ENCODE measurements at regions not wholly inside any gene's neighbourhood (a gene's known extent, or its start where the extent isn't known, plus 50 kb on each side); places are given as distances from the start of the nearest gene placed in this dataset.

DNA sequence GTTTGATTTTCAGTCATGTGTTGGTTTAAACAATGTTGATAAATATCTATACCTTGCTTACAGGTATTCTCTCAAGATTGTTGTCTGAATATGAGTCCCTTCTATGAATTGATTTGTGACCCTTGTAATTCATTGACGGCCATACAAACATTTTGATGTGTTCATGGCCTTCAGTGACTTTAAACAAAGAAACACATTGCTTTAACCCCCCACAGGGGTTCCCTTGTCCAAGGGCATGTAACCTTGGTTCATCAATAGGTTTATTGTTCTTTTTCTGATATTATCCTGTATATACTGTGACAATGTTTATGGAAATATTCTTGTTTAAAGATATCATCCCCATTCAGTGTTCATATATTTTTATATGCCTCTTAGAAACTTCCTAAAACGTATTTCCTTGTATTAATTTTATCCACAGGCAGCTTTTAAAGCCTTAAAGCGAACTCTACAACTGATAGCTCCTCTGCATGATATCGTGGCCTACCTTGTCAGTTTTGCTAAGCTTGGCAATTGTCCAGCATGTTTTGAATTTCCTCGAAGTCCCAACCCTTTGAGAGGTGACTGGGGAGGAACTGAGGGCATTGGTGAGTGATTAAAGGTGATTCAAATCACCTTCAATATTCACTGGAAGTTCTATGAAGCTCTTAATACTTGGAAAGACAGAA is 87.0 kb downstream of the CD164 start:
- no peak for DNase-seq (ENCODE audit: low read depth in 2 of 2)

DNA sequence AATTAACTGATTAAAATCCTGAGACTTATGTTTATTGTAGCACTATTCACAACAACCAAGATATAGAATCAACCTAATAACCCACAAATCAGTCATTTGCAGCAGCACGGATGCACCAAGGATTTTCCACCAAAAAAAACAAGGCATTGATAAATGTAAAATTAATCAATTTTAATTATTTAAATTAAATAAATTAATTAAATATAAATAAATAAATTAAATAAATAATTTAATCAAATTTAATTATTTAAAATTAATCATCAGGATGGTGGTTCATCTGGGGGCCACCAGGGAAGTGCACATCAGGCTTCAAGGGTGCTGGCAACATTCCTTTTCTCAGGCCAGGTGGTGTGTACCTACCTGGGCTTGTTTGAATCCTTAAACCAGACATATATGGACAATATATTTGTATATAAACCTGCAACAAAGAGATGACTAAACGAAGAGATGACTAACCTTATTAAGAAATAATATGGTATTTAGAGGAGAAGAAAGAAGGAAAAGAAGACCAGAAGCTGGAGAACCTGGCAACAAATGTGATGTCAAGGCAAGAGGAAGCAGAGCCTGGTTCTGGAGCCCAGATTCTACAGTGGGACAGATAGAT is 89.2 kb downstream of the CD164 start:
- DNase-seq (ENCODE audit: low read depth in 2 of 2) = no peak

DNA sequence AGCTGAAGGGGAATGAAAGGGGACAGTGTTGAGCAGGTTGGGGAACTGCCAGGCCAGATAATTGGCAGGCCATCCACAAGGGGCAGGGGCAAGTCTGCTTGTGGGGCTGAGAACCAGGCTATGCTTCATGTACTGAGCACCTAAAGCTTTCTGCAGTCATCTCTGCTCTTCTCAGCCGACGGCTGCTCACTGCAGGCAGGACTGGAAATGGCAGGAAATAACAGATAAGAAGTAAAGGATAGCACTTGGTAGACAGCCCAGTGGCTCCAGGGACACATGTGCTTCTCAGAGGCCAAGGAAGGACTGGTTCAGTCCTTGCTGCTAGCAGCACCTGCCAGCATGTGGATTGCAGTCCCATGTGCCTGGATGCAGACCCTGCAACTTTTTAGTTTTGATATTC is 89.8 kb downstream of the CD164 start:
- DNase-seq (ENCODE audit: low read depth in 2 of 2) = no peak

DNA sequence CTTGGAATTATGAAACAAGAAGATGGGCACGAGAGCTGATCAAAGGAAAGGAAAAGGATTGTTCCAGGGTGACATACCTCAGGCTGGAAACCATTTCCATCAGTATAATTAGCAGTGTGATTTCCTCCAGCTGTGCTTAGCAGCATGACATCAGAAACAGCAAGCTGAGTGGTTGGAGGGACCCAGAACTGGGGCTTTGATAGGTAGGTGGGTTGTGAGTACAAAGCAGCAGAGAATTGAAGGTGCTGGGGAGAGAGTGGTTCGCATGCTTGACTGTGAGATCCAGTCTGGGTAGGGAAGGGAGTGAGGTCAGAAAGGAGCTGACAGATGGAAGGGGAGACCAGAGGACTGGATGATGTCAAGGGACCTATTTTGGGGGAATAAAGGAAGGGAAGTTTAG is 90.4 kb downstream of the CD164 start:
- no peak for DNase-seq (ENCODE audit: low read depth in 2 of 2)

DNA sequence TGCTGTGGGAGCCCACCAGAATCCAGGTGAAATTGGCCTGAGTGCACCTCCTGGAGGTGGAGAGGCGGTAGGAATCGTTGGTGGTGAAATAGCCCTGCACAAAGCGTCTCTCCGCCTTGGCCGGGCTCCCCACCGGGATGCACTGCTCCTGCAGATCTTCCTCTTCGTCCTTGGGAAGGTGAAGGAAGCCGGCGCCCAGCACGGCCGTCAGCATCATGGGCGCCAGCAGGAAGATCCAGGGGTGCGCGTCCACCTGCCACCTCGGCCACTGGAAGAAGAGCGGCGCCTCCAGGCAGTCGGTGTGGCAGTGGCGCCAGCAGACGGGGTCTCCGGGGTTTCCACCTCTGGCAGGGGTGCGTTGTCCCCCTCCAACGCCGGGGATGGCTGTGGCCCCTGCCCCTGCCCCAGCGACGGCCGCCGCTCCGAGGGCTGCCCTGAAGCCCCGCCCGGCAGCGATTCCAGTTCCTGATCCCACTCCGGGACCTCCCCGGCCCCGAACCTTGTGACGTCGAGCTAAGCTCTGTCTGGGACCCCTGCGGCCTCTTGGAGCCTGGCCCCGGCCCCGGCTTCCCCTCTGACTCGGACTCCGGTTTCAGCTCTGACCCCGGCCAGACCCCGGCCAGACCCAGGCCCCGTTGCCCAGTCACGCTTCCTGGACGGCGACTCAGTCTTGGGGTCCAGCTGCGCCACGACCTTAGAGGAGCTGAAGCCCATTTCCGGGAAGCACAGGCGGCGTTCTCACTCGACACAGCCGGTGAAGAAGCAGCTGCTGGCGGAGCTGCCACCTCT is 91.9 kb downstream of the CD164 start:
- DNase-seq (ENCODE audit: low read depth in 2 of 2) = no peak

DNA sequence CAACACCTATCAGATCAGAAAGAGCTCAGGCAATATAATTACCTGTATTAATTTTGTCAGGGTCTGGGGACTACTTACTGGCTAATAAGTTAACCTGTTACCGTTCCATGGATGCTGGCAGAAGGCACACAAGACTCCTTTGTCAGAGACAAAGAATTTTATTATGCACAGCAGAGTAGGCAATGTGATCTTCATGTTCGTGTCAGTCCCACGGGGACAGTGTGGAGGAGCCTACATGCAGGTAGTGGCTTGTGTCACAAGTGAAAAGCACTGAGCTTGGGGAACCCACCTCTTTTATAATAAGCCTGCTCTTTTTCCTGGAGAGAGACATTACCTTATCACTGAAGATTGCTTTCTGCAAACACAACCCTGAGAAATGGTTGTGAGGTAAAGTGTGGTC is 96.9 kb downstream of the CD164 start:
- no peak for DNase-seq (ENCODE audit: low read depth in 2 of 2)

DNA sequence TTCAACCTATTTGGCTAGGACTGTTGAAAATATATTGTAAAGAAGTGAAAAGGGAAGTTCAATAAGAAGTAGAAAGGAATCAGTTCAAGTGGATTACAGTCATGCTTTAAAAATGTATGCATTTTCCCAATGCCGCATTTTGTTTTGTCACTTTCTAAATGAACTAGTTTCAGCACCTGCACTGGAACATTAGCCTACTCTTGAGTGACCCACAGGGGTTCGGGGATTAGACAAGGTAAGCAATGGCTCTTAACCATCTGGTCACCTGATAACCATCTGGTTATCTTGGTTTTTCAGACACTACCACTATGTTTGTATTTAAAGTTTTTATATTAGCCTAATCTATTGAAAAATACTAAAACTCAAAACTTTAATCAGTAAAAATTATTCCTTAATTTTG is 97.6 kb downstream of the CD164 start:
- no peak for DNase-seq (ENCODE audit: low read depth in 2 of 2)

DNA sequence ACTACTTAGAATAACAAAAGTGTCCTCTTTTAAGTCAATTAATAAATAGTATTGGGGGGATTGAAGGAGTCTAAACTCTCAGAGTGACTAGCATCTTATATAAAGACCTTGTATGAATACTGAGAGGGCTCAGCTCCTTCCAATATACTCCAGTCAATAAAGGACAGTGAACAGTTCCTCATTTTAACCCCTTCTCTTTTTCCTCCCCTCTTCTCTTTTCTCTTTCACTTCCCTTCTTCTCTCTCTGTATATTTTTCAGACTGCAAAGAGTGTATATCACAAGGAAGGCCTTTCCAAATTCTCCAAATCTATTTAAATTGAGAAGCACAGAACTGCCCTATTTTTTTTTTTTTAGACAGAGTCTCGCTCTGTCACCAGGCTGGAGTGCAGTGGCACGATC is 99.5 kb downstream of the CD164 start:
- DNase-seq (ENCODE audit: low read depth in 2 of 2) = no peak

DNA sequence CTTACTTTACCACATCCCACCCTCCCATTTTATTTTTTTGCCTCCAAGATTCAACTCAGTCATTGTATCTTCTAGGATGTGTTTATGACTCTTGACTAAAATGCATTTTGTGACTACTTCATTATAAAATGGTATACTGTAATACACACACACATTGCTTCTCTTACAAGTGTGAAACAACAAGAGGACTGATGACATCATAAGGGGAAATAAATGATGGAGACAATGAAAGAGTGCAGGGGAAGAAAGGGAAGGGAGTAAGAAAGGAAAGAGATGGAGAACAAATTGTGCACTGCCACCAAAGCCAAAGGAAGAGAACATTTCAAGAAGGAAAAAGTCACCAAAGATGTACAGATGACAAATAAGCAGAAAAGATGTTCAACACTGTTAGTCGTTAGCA is 102.6 kb downstream of the CD164 start:
- DNase-seq (ENCODE audit: low read depth in 2 of 2) = no peak

DNA sequence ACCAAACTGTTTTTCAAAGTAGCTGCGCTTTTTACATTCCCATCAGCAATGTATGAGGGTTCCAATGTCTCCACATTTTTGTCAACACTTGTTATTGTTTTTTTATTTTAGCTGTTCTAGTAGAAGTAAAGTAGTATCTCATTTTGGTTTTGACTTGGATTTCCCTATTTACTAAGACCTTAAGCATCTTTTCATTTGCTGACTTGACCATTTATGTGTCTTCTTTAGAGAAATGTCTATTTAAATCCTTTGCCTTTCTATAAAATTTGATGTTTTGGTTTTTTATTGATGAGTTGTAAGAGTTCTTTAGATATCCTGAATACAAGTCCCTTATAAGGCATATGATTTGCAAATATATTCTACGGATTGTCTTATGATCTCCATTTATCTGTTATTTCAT is 110.6 kb downstream of the CD164 start:
- no peak for DNase-seq (ENCODE audit: low read depth in 2 of 2)

DNA sequence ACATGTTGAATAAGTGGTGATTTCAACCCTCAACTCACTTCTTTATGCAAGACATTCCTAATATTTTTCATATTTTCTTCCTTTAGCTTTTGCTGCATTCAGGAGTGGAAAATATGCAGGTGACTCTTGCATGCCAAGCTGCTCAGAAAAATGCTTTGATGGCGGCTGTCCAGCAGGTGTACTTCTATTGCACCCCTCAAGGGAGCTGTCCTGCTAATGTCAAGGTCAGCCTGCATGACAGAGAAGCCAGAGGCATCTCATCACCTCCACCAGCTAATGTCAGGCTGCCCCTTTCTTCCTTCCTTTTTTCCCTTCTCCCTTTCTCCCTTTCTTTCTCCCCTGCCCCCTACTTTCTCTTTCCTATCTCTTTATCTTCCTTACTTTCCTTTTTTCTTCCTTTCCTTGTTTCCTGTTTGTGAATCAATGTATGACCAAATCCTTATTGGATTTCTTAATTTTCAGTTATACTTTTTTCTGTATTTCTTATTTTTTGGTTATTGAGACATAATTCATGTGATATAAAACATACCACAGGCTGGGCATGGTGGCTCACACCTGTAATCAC is 112.2 kb downstream of the CD164 start:
- DNase-seq (ENCODE audit: low read depth in 2 of 2) = no peak

DNA sequence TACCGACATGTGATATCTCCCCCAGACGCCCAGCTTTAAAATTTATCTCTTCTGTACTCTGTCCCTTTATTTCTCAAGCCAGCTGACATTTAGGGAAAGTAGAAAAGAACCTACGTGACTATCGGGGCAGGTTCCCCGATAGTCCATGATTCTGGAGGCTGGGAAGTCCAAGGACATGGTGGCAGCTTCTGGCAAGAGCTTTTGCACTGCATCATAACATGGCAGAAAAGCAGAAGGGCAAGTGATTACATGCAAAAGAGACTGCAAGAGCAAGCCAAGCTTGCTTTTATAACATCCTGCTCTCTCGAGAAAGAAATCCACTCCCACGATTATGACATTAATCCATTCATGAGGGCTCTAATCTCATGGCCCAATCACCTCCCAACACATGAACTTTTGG is 113.2 kb downstream of the CD164 start:
- no peak for DNase-seq (ENCODE audit: low read depth in 2 of 2)

DNA sequence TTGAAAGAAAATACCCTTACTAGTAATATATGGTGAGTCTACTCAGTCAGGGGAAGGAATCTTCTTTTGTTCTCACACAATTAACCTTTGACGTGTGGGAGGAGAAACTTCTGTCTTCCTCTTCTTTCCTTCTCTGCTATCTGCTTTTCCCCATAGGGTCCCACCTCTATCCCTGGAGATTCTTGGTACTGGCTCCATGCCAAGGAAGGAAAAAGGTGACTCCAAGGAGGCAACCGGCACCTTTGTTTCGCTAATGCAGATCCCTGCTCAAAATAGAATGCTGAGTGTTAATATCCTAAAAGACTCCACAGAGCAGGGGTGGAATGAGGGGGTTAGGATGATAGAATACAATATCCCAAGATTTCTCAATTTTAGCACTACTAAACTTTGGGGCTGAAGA is 116.7 kb downstream of the CD164 start:
- DNase-seq (ENCODE audit: low read depth in 2 of 2) = no peak

DNA sequence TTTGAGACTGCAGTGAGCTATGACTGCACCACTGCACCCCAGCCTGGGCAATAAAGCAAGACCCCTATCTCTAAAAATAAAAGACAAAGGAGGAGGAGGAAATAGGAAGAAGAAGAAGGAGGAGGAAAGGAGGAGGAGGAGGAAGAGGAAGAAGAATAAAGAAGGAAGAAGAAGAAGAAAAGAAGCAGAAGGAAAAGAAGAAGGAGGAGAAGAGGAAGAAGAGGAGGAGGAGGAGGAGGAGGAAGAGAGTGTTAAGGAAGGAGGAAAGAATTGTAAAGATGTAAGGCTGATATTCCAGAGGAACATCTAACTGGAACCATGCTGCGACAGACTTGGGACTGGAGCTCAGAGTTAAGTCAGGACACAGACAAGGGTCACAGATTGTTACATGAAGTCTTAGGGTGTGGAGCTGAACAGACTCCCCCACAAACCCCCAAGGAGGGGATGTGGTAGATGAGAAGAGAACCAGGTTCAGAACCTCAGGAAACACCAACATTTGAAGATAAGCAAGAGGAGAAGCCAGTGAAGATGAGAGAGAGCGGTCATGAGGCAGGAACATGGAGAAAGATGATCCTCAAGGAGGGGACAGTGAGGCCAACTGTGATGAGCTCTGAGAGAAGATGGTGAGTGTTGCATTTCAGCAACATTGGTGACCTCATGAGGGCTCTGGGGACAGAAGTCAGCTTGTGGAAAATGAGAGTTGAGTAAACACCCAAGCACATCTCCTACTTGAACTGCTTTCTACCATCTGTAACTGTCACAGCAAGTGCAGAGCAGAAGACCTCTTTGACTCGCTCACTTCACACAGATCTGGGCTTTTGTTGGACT is 118.2 kb downstream of the CD164 start:
- no peak for DNase-seq (ENCODE audit: low read depth in 2 of 2)

DNA sequence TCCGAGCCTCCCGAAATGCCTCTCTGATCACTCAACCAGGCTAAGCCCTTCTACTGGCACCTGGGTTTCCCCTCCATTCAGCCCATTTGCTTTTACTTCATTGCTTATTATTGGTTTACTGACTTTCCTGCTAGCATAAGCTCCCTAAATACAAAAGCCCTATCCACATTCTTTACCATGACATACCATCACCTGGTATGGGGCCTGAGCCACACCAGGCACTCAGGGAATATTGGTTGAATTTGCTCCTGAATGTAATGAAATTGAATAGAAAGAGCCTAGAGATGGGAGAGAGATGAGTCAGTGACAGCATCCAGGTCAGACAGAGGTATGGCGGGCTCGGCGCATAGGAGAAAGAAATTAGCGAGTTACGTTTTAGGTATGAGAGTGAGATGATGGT is 120.0 kb downstream of the CD164 start:
- DNase-seq (ENCODE audit: low read depth in 2 of 2) = no peak

DNA sequence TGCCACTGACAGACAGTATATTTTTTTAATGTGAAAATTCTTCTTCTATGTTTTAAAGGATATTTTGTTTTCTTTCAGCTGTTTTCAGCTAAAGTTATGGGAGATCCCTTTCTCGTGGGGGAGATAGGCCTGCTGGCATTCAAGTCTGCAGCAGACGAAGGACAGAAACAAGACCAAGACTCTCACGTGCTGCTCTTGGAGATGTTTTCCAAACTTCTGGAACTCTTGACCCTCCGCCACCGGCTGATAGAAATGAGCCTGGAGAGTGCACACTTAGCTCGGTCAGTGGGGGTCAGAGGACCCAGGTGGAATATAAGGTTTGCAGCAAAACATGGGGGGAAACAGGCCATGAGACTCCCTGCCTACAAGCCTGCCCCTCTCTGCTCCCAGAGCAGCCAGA is 120.5 kb downstream of the CD164 start:
- no peak for DNase-seq (ENCODE audit: low read depth in 2 of 2)

DNA sequence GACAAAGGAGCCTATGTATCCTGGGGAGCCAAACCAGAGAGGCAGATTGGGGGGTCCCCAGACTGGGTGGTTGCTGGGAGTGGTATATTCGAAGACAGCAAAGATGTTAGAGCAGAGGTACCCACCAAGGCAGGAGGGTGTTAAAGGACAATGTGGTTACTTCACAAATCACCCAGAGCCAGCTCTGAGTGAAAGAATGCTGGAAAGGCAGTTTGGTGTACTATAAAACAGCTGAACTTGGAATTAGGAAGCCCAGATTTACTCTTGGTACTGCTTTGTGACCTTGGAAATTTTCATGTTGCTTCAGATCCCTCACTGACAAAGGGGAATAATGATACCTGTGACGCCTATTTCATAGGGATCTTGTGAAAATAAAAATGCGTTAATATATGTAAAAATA is 121.6 kb downstream of the CD164 start:
- no peak for DNase-seq (ENCODE audit: low read depth in 2 of 2)

DNA sequence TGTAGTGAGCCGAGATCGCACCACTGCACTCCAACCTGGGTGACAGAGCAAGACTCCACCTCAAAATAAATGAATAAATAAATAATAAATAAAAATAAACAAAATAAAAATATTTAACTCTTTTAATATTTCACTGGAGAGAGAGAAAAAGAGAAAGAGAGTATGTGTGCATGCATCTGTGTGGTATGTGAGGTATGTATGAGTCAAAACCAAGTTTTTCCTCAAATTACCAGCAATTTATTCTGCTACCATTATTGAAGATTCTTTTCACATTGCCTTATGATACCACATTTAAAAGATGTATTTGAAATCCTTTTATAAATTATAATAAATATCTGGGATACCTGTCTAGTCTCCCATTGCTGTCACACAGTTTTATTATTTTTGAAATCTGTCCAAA is 122.1 kb downstream of the CD164 start:
- DNase-seq (ENCODE audit: low read depth in 2 of 2) = no peak

DNA sequence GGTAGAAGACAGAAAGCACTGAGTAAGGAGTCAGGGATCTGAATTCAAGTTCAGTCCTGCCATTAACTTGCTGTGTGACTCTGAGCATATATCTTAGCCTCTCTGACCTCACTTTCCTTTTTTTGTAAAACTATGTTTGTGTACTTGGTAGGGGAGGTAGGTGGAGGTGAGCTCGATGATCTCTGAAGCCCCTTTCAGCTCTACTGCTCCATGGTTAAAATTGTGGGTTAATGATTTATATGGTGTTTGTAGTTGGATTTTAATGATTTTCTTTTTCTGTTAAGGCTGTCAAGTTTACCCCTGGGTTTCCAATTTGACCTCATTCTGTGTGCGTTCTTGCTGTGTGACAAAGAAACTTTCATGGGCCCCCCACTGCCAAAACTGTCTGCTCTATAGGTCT is 124.1 kb downstream of the CD164 start:
- DNase-seq (ENCODE audit: low read depth in 2 of 2) = no peak

DNA sequence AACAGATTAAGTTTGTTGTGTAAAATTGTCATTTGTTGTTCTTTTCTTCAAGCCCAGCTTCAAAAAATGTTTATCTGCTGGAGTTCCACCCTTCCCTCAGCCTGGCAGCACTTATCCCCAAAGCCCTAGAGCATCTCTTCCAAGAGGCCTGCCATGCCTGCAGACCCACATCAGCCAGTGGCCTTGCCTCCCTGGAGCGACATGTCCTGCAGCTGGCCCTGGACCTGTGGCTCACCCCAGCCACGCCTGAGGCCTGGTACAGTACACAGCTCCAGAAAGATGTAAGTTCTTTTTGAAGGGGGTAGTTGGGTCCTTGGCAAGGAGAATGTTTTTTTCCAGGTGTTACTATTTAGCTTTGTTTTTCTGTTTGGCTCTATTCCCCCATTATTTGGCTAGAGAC is 124.8 kb downstream of the CD164 start:
- no peak for DNase-seq (ENCODE audit: low read depth in 2 of 2)

DNA sequence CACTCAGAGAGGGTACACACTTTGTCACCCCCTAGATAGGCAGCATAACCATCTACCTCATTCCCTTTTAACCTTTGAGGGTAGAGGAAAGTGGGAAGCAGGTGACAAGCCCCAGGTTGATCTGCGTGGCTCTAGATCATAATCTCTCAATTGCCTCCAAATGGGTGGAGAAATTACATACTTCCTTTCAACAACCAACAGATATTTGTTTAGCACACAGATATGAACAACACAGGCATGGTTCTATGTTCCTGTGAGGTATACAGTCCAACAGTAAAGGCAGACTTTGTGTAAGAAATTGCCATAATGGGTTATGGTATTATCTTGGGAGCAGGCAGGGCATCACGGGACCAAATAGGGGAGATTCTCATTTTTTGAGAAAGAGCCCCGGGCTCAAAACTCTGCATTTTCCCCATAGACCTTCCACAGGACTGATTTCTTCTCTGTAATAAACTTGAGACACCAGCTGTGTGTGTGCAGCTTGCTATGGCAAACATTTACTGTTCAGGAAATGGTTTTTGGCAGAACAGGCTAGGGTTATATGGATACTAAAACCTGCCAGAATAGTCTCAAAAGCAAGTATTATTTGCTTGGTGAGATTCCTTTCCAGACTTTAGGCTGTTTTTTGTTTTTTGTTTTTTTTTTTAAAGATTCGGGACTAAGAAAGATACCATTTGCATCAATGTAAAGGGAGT is 126.2 kb downstream of the CD164 start:
- no peak for DNase-seq (ENCODE audit: low read depth in 2 of 2)

DNA sequence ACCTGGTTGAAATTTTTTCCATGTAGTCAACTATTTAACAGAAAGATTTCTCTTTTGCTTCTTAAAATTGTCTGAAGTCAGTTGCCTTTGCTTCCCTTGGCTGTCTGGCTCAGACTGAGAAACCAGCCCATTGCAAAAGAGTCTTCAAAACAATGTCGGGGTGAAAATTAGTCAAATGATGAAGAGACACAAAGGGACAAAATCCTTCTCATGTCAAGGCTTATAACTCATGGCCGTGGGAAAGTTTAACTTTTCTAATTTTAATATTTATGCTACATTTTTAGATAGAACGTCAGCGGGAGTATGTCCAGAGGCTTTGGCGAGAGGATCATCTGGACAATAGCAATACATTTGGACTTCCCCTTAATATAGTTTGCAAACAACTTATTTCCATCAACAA is 127.2 kb downstream of the CD164 start:
- DNase-seq (ENCODE audit: low read depth in 2 of 2) = no peak

All from stimulated activated CD8-positive, alpha-beta memory T cell treated with anti-CD3 and anti-CD28 coated beads, Interleukin-2, amount 100 ng/mL, for 48 hours (primary cell).